Uterus (tissue), 3 donors: ENCODE measurements at regions not wholly inside any gene's neighbourhood (a gene's known extent, or its start where the extent isn't known, plus 50 kb on each side); places are given as distances from the start of the nearest gene placed in this dataset.

Experiments used
- DNase-seq, 2 donors: peaks; one replicate each; pipeline ENCODE4 v3.0.0-alpha.2; 2019 to 2020
- H3K27ac ChIP-seq, 2 donors: fragments of 200-600 bp; sonication (generic); 1 replicate in 1 of 2; 2 replicates in 1 of 2; pipeline ENCODE4 v1.5.1; 2016 to 2018
- H3K27me3 ChIP-seq, 2 donors: fragments of 200-600 bp; sonication (generic); one replicate each; pipeline ENCODE4 v1.5.1; 2018 to 2019; ENCODE audit warnings: control low read depth in 1 of 2
- H3K36me3 ChIP-seq, 2 donors: fragments of 200-600 bp; sonication (generic); one replicate each; pipeline ENCODE4 v1.5.1; 2019; ENCODE audit warnings: control low read depth in 1 of 2
- H3K4me1 ChIP-seq, 2 donors: fragments of 200-600 bp; sonication (generic); one replicate each; pipeline ENCODE4 v1.5.1; 2018 to 2019; ENCODE audit warnings: control low read depth in 1 of 2
- H3K4me3 ChIP-seq, 2 donors: fragments of 200-600 bp; sonication (generic); 1 replicate in 1 of 2; 2 replicates in 1 of 2; pipeline ENCODE4 v1.5.1; 2018 to 2019; ENCODE audit warnings: mild to moderate bottlenecking in 1 of 2
- H3K9me3 ChIP-seq, 2 donors: fragments of 200-600 bp; sonication (generic); one replicate each; pipeline ENCODE4 v1.5.1; 2019; ENCODE audit warnings: control low read depth in 1 of 2
- POLR2A ChIP-seq, 2 donors: fragments of 450-650 bp; IDR thresholded peaks; one replicate each; pipeline ENCODE4 v1.6.1; 2016; ENCODE audit warnings: antibody characterized with exemption in 2 of 2, mild to moderate bottlenecking in 1 of 2, moderate library complexity in 1 of 2
- intact Hi-C: fragments of 100-400 bp; cut with DNase I; formaldehyde crosslinking; loops from one replicate; pipeline ENCODE4 v1.15.1; 2023; ENCODE audit warnings: low total_unique reads
- TF ChIP-seq, protein P1 (sequence below), 4 experiments: fragments of 200-600 bp in 2 of 4; fragments of 450-650 bp in 2 of 4; sonication (generic) in 2 of 4; IDR thresholded peaks; one replicate each; pipeline ENCODE4 v1.5.1; 2016 to 2019; ENCODE audit warnings: antibody characterized with exemption in 4 of 4, mild to moderate bottlenecking in 2 of 4, moderate library complexity in 1 of 4
- donor health status: DM: yes; HTN: yes; CAD: no.

DNA sequence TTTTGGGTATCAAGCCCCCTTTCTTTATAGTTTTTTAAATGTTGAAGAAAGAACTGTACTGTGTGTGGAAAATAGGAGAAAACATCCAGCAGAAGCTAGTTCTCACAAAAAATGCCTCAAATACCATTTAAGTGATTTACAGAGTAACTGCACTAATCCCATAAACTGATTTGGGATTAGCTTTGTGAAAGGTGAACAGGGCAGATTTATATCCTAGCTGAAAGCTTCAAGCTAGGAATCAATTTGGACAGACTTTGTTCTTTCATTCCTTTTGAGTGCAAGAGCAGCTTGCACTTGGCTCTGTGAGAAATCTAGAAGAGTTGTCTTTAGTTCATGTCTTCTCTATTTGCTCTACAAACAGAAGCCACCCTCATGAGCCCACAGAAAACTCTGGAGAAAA is 183.9 kb upstream of the VRK2 start:
- no peaks in the 10 kb centered on the region for H3K4me1 ChIP-seq
- H3K27me3 ChIP-seq: no peaks in the 10 kb centered on the region
- intact Hi-C loops: no loop called here
- TF ChIP-seq, protein P1, sequence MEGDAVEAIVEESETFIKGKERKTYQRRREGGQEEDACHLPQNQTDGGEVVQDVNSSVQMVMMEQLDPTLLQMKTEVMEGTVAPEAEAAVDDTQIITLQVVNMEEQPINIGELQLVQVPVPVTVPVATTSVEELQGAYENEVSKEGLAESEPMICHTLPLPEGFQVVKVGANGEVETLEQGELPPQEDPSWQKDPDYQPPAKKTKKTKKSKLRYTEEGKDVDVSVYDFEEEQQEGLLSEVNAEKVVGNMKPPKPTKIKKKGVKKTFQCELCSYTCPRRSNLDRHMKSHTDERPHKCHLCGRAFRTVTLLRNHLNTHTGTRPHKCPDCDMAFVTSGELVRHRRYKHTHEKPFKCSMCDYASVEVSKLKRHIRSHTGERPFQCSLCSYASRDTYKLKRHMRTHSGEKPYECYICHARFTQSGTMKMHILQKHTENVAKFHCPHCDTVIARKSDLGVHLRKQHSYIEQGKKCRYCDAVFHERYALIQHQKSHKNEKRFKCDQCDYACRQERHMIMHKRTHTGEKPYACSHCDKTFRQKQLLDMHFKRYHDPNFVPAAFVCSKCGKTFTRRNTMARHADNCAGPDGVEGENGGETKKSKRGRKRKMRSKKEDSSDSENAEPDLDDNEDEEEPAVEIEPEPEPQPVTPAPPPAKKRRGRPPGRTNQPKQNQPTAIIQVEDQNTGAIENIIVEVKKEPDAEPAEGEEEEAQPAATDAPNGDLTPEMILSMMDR (IDR thresholded peaks at IDR 0.05): no peak
- no peak for TF ChIP-seq POLR2A (IDR thresholded peaks at IDR 0.05)
- no peaks in the 10 kb centered on the region for H3K9me3 ChIP-seq
- H3K4me3 ChIP-seq: no peak overlapping the region
- no peak overlapping the region for H3K27ac ChIP-seq
- DNase-seq: no peak
- no peaks in the 10 kb centered on the region for H3K36me3 ChIP-seq

DNA sequence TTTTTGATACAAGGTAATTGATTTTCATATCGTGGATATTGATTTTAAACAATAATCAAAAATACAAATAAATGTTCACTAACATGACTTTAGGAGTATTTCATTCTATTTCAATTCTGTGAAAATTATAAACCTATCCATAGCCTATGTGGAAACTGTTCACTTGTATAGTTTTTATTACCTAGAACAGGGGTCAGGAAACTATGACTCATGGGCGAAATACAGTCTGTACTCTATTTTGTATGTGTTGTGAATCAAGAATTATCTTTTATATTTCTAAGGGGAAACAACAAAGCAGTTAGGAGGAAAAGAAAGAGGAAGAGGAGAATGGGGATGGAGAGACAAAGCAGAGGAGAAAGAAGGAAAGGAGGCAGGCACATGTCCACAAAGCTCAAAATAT is 181.7 kb upstream of the VRK2 start:
- no peak for DNase-seq
- Histone ChIP-seq H3K4me3 (no peak overlapping the region), H3K27me3 (no peaks in the 10 kb centered on the region), H3K27ac (no peak overlapping the region), H3K36me3 (no peaks in the 10 kb centered on the region), H3K4me1 (no peaks in the 10 kb centered on the region), H3K9me3 (no peaks in the 10 kb centered on the region)
- TF ChIP-seq, protein P1 (IDR thresholded peaks at IDR 0.05): no peak
- TF ChIP-seq POLR2A (IDR thresholded peaks at IDR 0.05): no peak
- intact Hi-C loops: no loop called here

DNA sequence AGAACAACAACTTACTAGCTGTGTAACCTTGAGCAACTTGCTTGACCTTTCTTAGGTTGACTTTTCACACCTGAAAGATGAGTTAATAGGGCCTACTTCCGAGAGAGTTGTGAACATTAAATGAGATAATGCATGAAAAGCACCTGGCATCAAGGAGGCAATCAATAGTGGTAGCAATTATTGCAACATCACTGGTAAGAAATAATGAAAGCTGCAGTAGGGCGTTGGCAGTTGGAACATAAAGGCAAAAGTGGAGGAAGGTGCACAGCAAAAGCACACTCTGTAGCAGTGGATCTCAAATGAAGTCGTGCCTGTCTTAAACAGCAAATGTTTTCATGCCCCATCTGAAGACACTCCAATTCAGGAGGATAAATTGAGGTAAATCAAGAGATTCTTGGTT is 178.9 kb upstream of the VRK2 start:
- H3K4me3 ChIP-seq: no peak overlapping the region
- no peaks in the 10 kb centered on the region for H3K9me3 ChIP-seq
- H3K36me3 ChIP-seq: no peaks in the 10 kb centered on the region
- intact Hi-C loops: no loop called here
- no peaks in the 10 kb centered on the region for H3K4me1 ChIP-seq
- no peak overlapping the region for H3K27ac ChIP-seq
- TF ChIP-seq POLR2A (IDR thresholded peaks at IDR 0.05): no peak
- TF ChIP-seq, protein P1 (IDR thresholded peaks at IDR 0.05): no peak
- H3K27me3 ChIP-seq: no peaks in the 10 kb centered on the region
- no peak for DNase-seq

DNA sequence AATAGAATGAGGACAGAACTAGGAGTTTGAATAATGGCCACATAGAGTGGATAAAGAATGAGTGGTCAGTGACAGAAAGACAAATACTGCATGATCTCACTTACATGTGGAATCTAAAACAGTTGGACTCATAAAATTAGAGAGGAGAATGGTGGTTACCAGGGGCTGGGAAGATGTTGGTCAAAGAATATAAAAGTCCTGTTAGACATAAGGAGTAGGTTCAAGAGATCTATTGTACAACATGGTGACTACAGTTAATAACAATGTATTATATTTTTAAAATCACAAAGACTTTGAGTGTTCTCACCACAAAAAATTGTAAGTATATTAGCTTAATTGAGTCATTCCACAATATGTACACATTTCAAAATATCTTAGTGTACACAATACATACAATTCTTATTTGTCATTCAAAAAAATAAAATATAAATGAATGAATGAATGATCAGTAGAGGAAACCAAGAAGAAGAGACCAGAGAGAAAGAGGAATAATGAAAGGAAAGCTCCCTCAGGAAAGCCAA is 177.9 kb upstream of the VRK2 start:
- Histone ChIP-seq H3K27me3 (no peaks in the 10 kb centered on the region), H3K36me3 (no peaks in the 10 kb centered on the region), H3K27ac (no peak overlapping the region), H3K4me1 (no peaks in the 10 kb centered on the region), H3K4me3 (no peak overlapping the region), H3K9me3 (no peaks in the 10 kb centered on the region)
- intact Hi-C loops: no loop called here
- DNase-seq: no peak
- no peak for TF ChIP-seq POLR2A (IDR thresholded peaks at IDR 0.05)
- TF ChIP-seq, protein P1 (IDR thresholded peaks at IDR 0.05): no peak

DNA sequence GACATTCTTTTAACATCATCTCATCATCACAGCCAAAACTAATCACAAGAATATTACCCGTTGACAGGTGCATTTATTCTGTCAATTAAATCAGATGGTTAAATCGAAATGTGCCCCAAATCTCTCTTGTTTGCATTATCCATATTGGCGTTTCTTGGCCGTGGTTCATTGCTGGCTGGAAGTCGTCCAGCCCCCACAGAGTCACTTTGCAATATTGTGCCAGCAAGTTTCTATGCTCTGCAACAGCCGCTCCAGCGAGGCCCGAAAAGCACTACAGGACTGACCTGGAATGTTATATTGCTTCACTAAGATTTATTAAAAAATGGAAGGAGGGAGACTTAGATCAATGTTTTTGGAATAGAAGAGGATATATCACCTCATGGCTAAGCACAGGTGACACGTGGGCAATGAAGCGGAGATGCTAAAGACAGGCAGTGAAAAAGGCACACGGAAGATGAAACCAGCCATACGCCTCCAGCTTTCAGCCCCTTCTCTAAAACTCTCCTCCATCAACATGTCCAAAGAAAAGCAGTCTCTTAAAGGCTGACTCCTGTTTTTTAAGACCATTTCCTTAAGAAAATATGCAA is 176.8 kb upstream of the VRK2 start:
- TF ChIP-seq, protein P1 (IDR thresholded peaks at IDR 0.05): no peak
- no peak for TF ChIP-seq POLR2A (IDR thresholded peaks at IDR 0.05)
- Histone ChIP-seq H3K27me3 (no peaks in the 10 kb centered on the region), H3K27ac (no peak overlapping the region), H3K9me3 (no peaks in the 10 kb centered on the region), H3K36me3 (no peaks in the 10 kb centered on the region), H3K4me3 (no peak overlapping the region), H3K4me1 (no peaks in the 10 kb centered on the region)
- DNase-seq: no peak
- intact Hi-C loops: no loop called here
